GM21528 (cell line): ENCODE measurements at regions not wholly inside any gene's neighbourhood (a gene's known extent, or its start where the extent isn't known, plus 50 kb on each side); places are given as distances from the start of the nearest gene placed in this dataset.
"Not testable (repeated sequence)": the region's sequence is repeated elsewhere in the genome, so short reads cannot be mapped to it uniquely, and the experiment has no call there.

ENCODE experiments used
- ATAC-seq: cut with Tn5 transposase; IDR thresholded peaks from one replicate; pipeline ENCODE4 v1.9.1; 2021; ENCODE audit warnings: mild to moderate bottlenecking, moderate library complexity; ENCODE audit not compliant: unreplicated experiment, low FRiP score

DNA sequence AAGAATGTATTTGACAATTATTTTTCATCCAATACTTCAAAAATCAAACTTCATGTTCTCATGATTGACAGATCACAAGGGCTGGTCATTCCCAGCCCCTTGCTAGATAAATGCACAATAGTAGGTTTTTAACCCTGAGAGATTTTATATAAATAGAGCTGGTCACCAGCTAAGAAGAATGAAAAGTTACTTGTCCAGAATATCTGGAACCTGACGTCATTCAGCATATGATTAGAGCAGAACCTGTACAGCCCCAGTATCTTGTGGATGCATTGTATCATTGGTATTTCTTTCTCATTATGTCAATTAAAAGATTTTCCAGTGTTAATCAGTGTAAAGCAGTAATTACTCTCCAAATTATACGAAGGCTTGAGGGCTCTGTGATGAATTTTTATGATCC, 202.8 kb upstream of the RND3 start:
- no peak for ATAC-seq

GRCh38 chr2:150689590-150689989, 202.1 kb upstream of the RND3 start:
- no peak for ATAC-seq

- no peak for ATAC-seq
Observed at GRCh38 chr2:150688016-150688415, 200.5 kb upstream of the RND3 start.

- no peak for ATAC-seq
Observed at GRCh38 chr2:150686391-150686790, 198.9 kb upstream of the RND3 start.

DNA sequence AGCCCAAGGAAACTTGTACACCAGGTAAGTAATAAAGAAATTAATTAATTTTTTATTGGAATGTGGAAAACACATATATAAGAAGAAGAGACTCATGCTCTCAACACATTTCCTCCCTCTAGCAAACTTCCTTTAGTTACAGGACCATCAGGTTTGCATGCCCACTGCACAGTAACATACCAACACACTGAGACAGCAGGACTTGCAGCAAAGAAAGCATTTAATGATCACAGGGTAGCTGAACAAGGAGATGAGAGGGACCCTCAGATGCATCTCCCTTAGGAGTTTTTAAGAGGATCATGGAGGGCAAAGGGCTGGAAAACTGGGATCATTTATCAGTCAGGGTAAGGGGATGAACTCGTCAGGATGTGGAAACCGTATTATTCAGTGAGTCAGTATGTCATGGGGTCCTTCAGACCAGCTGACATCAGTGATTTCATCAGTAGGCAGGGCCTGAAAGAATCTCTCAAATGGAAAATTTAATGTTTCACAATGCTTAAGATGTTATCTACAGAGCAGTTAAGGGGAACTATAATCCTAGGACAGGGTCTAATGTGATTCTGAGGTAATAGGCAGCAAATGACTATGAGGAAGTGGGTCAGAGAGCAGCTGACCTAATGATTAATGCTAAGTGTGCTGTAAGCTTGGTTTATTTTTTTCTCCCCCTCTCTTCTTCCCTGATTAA, 193.8 kb upstream of the RND3 start:
- no peak for ATAC-seq

GRCh38 chr2:150679456-150680120, 192.1 kb upstream of the RND3 start:
- ATAC-seq = no peak

- ATAC-seq = no peak
Observed at GRCh38 chr2:150677551-150677950, 190.1 kb upstream of the RND3 start.

DNA sequence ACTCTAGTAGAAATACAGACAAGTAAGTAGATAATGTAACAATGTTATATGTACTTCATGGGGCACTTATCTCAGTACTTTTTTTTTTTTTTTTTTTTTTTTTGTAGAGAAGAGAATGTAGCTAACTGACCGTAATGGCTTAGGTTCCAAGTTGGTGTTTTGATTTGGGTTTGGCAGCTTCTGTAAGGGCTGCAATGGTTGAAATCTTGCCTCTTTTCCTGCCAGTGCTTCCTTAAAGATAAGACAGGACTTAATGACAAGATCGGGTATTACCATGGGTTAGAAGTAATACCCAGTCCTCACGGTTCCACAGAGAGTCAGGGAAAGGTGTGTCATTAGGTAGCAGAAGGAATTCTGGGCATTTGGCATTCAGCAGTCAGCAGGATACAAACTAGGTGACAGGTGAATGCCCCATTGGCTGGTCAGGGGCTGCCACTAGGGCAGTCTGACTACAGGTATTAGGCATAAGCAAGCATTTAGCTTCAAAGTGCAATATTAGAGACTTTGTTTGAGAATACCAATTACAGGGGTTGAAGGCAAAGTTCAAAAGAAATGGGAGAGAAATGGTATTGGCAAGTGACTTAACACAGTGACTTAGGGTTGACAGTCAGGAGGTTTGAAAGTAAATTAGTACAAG, 189.4 kb upstream of the RND3 start:
- no peak for ATAC-seq

- no peak for ATAC-seq
Observed at GRCh38 chr2:150675807-150676206, 188.3 kb upstream of the RND3 start.

DNA sequence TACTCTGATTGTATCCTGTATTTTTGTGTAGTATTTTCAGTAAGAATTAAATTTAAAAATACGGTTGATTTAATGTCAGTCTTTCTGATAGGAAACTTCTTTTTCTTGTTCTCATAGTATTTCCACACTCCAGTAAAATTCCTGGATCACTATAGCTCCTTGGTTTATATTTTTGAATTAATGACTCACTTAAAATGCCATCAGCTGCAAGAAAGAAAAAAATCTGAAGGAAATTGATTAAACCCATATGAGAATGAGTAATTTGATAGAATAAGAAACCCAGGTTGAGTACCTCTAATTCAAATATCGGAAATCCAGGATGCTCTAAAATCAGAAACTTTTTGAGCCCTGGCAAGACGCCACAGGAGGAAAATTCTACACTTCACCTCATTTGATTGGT, 186.8 kb upstream of the RND3 start:
- no peak for ATAC-seq

DNA sequence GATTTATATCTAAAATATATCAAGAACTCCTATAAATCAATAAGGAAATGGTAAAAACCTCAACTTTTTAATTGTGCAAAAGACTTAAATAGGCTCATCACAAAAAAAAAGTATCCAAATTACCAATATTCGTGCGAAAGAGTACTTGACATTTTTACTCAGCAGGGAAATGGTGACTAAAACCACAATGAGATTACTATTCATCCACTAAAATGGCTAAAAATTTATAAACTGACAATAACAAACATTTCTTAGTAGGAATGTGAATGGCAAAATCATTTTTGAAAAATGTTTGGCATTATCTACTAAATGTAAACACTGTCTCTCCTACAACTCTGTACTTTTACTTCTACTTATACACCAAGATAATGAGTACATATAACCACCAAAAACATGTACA, 184.8 kb upstream of the RND3 start:
- no peak for ATAC-seq

GRCh38 chr2:150669492-150669891, 182.0 kb upstream of the RND3 start:
- no peak for ATAC-seq

GRCh38 chr2:150667039-150667438, 179.6 kb upstream of the RND3 start:
- not testable (repeated sequence) for ATAC-seq

GRCh38 chr2:150663143-150663542, 175.7 kb upstream of the RND3 start:
- ATAC-seq = no peak

GRCh38 chr2:150656002-150656401, 168.5 kb upstream of the RND3 start:
- no peak for ATAC-seq

GRCh38 chr2:150653351-150653750, 165.9 kb upstream of the RND3 start:
- ATAC-seq = no peak

GRCh38 chr2:150647943-150648342, 160.5 kb upstream of the RND3 start:
- ATAC-seq = no peak

- ATAC-seq = no peak
Observed at GRCh38 chr2:150646746-150647145, 159.3 kb upstream of the RND3 start.

DNA sequence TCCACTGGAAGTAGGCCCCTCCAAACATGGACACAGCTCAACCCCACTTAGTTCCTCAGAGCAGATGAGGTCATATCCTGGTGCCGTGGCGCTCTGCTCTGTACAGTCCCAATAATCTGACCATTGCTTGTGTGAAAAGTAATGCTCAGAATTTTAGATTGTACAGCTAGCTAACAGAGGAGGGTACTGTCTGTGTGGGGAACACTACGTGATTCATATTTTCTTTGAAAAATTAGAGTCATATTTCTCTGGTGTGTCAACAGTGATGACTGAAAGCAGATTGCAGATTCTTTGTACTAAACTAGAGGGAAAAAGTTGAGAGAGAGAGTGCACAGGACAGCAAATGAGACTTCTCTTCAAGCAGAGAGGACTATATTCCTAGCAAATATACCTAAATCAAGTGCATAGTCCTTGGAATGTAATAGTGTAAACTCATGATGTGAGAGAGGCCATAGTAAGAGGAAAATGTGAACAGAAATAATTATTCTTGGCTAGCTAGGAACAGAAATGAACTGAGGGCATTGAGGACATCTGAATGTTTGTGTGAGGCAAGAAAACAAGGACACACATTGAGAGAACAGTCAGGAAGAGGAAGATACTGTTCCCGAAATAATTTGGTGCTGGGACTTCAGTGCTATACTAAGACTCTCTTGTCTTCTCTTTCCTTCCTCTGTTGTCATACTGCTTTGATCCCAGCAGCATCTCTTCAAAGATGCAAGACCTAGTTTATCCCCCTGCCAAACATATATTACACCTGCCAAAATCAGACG, 157.0 kb upstream of the RND3 start:
- no peak for ATAC-seq

DNA sequence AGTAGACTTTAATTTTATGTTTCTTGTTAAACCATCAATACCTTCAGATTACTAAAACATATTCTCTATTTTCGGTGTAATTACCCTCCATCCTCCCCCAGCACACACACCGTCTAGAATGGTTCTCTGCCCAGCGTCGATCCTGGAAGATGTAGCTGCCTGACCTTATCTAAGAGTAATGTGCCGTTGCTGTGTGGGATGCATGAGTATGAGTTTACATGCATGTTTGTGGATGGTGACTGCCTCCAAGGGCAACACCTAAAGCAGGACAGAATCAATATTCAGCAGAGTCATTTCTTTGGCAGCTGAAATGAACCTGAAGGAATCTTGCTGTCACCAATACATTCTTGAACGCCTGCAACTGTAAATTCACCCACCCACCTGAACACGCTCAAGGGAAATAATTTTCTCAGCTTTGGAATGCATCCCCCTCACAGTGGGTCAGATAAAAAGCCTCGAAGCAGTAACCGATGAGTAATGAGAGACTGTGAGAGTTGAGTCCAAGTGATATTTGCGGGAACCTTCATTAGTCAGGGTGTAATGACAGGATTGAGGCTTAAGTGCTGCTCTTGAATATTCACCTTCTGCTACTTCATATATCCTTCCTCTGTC, 155.8 kb upstream of the RND3 start:
- no peak for ATAC-seq

- no peak for ATAC-seq
Observed at GRCh38 chr2:150640039-150640438, 152.6 kb upstream of the RND3 start.
